ENCODE measurements at regions not wholly inside any gene's neighbourhood (a gene's known extent, or its start where the extent isn't known, plus 50 kb on each side); places are given as distances from the start of the nearest gene placed in this dataset.

DNA sequence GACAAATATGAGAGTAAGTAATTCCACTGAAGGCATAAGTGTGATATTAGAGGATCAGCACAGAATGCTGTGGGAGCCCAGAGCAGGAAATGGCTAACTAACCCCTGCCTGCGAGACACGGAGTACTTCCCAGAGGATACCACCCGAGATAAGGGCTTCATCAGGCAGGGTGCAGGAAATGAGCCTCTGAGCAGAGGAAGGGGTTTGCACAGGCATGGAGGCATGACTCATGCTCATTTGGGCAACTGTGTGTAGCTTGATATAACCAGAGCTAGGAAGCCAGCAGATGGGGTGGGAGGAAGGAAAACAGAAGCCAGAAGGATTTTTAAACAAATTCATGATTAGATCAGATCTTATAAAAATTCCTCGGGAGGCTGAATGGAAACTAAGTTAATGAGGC is 70.0 kb upstream of the TSPAN5 start:
- Mint-ChIP-seq H3K27ac (ENCODE audit: unreplicated experiment) (peak overlapping the region; percentile 56), H3K4me3 (ENCODE audit: unreplicated experiment) (no peak overlapping the region), H3K9me3 (ENCODE audit: unreplicated experiment) (peaks cover 17% of the 10 kb centered on the region), H3K36me3 (ENCODE audit: unreplicated experiment) (peaks cover 5% of the 10 kb centered on the region), H3K27me3 (ENCODE audit: unreplicated experiment) (no peaks in the 10 kb centered on the region), H3K4me1 (ENCODE audit: unreplicated experiment) (peaks cover 7% of the 10 kb centered on the region)
- no peak for DNase-seq (ENCODE audit: extremely low spot score, unreplicated experiment)
- no peak for TF ChIP-seq CTCF (IDR thresholded peaks at IDR 0.05)

GRCh38 chr4:98722000-98722399 is 63.6 kb upstream of the TSPAN5 start:
- no peak for TF ChIP-seq CTCF (IDR thresholded peaks at IDR 0.05)
- no peaks in the 10 kb centered on the region for H3K27me3 Mint-ChIP-seq (ENCODE audit: unreplicated experiment)
- peaks cover 7% of the 10 kb centered on the region for H3K36me3 Mint-ChIP-seq (ENCODE audit: unreplicated experiment)

DNA sequence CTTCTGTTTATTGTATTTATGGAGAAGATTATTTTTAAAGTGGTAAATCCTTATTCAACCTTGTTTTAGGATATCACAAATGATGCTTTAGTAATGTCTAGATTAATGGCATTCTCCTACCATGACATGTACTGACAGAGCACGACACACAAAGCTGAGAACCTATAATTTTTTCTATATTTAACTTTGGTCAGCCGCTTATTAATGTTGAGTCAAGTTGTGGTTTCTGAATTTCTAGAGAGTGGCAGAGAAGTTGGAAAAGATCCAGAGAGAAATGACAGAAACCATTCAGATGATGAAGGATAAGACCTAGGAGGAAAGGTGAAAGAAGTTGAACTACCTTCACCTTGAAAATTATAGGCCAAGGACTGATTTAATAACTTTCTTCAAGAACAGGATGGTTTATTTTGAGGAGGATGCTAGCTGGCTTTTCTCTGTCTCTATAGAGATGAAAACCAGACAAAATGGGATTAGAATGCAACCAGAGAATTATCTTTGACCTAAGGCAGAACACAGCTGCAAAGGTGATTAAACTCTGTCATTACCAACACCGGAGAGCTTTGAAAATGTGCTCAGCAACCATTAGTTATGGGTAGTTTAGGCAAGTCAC is 62.6 kb upstream of the TSPAN5 start:
- peaks cover 6% of the 10 kb centered on the region for H3K4me1 Mint-ChIP-seq (ENCODE audit: unreplicated experiment)
- H3K36me3 Mint-ChIP-seq (ENCODE audit: unreplicated experiment), result peaks cover 6% of the 10 kb centered on the region
- H3K27me3 Mint-ChIP-seq (ENCODE audit: unreplicated experiment), result no peaks in the 10 kb centered on the region
- no peak overlapping the region for H3K27ac Mint-ChIP-seq (ENCODE audit: unreplicated experiment)
- DNase-seq (ENCODE audit: extremely low spot score, unreplicated experiment), result no peak
- H3K4me3 Mint-ChIP-seq (ENCODE audit: unreplicated experiment), result no peak overlapping the region
- TF ChIP-seq CTCF (IDR thresholded peaks at IDR 0.05), result no peak
- peaks cover 14% of the 10 kb centered on the region for H3K9me3 Mint-ChIP-seq (ENCODE audit: unreplicated experiment)

More at GRCh38 chr4:98722000-98722399, 63.6 kb upstream of the TSPAN5 start:
- Mint-ChIP-seq H3K4me1 (ENCODE audit: unreplicated experiment) (peaks cover 6% of the 10 kb centered on the region), H3K9me3 (ENCODE audit: unreplicated experiment) (peaks cover 17% of the 10 kb centered on the region), H3K4me3 (ENCODE audit: unreplicated experiment) (no peak overlapping the region), H3K27ac (ENCODE audit: unreplicated experiment) (no peak overlapping the region)
- DNase-seq (ENCODE audit: extremely low spot score, unreplicated experiment), result no peak

DNA sequence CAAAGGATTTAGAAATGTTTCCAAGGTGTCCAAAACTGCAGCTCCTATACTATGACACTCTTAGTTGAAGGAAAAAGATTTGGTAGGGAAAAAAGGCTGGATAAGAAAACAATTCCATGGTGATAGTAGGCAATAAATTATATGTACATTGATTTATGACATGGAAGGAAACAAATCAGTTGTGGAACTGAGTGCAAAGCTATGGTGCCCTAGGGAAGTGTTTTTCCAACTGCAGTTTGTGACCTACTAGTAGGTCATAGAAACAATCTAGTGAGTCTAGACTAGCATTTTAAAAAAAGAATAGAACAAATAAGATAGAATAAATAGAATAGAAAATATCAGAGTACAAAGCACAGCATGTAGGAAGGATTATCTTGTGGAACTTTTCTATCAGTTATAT is 58.4 kb upstream of the TSPAN5 start:
- Mint-ChIP-seq H3K4me3 (ENCODE audit: unreplicated experiment) (no peak overlapping the region), H3K9me3 (ENCODE audit: unreplicated experiment) (no peaks in the 10 kb centered on the region), H3K36me3 (ENCODE audit: unreplicated experiment) (no peaks in the 10 kb centered on the region), H3K27me3 (ENCODE audit: unreplicated experiment) (no peaks in the 10 kb centered on the region), H3K4me1 (ENCODE audit: unreplicated experiment) (peaks cover 15% of the 10 kb centered on the region), H3K27ac (ENCODE audit: unreplicated experiment) (no peak overlapping the region)
- TF ChIP-seq CTCF (IDR thresholded peaks at IDR 0.05), result no peak
- no peak for DNase-seq (ENCODE audit: extremely low spot score, unreplicated experiment)

DNA sequence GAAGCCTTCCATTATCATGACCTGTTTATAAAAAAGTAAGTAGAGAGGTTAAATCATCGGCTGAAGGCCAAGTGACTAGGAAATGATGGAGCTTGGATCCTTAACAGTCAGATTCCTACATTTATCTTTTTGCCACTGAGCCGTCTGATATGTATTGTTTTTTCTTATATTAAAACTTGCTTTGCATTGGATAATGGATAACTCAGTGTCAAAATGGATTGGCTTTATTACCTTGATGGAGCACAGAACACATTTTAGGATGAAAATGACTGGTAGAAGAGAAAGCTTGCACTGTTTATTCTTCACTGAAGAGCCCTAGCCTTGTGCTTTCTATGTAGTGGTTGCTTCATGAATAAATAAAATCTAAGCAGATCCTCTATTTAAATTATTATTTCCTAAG is 54.2 kb upstream of the TSPAN5 start:
- peaks cover 4% of the 10 kb centered on the region for H3K36me3 Mint-ChIP-seq (ENCODE audit: unreplicated experiment)
- no peak for DNase-seq (ENCODE audit: extremely low spot score, unreplicated experiment)
- no peak overlapping the region for H3K27ac Mint-ChIP-seq (ENCODE audit: unreplicated experiment)
- no peak overlapping the region for H3K4me3 Mint-ChIP-seq (ENCODE audit: unreplicated experiment)
- H3K27me3 Mint-ChIP-seq (ENCODE audit: unreplicated experiment), result no peaks in the 10 kb centered on the region
- H3K4me1 Mint-ChIP-seq (ENCODE audit: unreplicated experiment), result peaks cover 34% of the 10 kb centered on the region
- H3K9me3 Mint-ChIP-seq (ENCODE audit: unreplicated experiment), result peaks cover 11% of the 10 kb centered on the region
- TF ChIP-seq CTCF (IDR thresholded peaks at IDR 0.05), result no peak
